ENCODE measurements at regions not wholly inside any gene's neighbourhood (a gene's known extent, or its start where the extent isn't known, plus 50 kb on each side); places are given as distances from the start of the nearest gene placed in this dataset.
A peak's percentile ranks its signal among the peaks of the same experiment; 100 is the strongest.
"Not testable (repeated sequence)": the region's sequence is repeated elsewhere in the genome, so short reads cannot be mapped to it uniquely, and the experiment has no call there.

- DNase-seq (ENCODE audit: insufficient read length, low spot score), result no peak
- TF ChIP-seq POLR2A (IDR thresholded peaks at IDR 0.05; ENCODE audit: low read depth, low read length), result no peak
- no peak for TF ChIP-seq TAF1 (IDR thresholded peaks at IDR 0.05; ENCODE audit: low read depth, low read length)
- TF ChIP-seq PAX5 (IDR thresholded peaks at IDR 0.05; ENCODE audit: insufficient read depth, low read length, severe bottlenecking), result no peak
- no peak for TF ChIP-seq POLR2AphosphoS5 (IDR thresholded peaks at IDR 0.05; ENCODE audit: low read depth, low read length)
- no peak for TF ChIP-seq POU2F2 (IDR thresholded peaks at IDR 0.05; ENCODE audit: low read depth, low read length)
- no peak for FAIRE-seq
Measured at GRCh38 chr14:84098261-84098660, 1431.7 kb upstream of the FLRT2 start.

DNA sequence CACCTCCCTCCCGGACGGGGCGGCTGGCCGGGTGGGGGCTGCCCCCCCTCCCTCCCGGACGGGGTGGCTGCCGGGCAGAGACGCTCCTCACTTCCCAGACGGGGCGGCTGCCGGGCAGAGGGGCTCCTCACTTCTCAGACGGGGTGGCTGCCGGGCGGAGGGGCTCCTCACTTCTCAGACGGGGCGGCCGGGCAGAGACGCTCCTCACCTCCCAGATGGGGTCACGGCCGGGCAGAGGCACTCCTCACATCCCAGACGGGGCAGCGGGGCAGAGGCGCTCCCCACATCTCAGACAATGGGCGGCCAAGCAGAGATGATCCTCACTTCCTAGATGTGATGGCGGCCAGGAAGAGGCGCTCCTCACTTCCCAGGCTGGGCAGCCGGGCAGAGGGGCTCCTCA is 1430.4 kb upstream of the FLRT2 start:
- not testable (repeated sequence) for FAIRE-seq; DNase-seq (ENCODE audit: insufficient read length, low spot score)

GRCh38 chr14:84107835-84108343 is 1422.1 kb upstream of the FLRT2 start:
- FAIRE-seq (no peak), DNase-seq (ENCODE audit: insufficient read length, low spot score) (no peak)
- TF ChIP-seq POU2F2 (IDR thresholded peaks at IDR 0.05; ENCODE audit: low read depth, low read length) (no peak), SPI1 (IDR thresholded peaks at IDR 0.05; ENCODE audit: low read depth, low read length) (no peak), TAF1 (IDR thresholded peaks at IDR 0.05; ENCODE audit: low read depth, low read length) (no peak), PAX5 (IDR thresholded peaks at IDR 0.05; ENCODE audit: insufficient read depth, low read length, severe bottlenecking) (no peak), POLR2A (IDR thresholded peaks at IDR 0.05; ENCODE audit: low read depth, low read length) (no peak), POLR2AphosphoS5 (IDR thresholded peaks at IDR 0.05; ENCODE audit: low read depth, low read length) (no peak)

GRCh38 chr14:84108746-84109457 is 1421.0 kb upstream of the FLRT2 start:
- TF ChIP-seq SPI1 (IDR thresholded peaks at IDR 0.05; ENCODE audit: low read depth, low read length), result no peak
- TF ChIP-seq PAX5 (IDR thresholded peaks at IDR 0.05; ENCODE audit: insufficient read depth, low read length, severe bottlenecking), result no peak
- TF ChIP-seq POU2F2 (IDR thresholded peaks at IDR 0.05; ENCODE audit: low read depth, low read length), result no peak
- TF ChIP-seq POLR2A (IDR thresholded peaks at IDR 0.05; ENCODE audit: low read depth, low read length), result no peak
- no peak for TF ChIP-seq POLR2AphosphoS5 (IDR thresholded peaks at IDR 0.05; ENCODE audit: low read depth, low read length)
- no peak for TF ChIP-seq TAF1 (IDR thresholded peaks at IDR 0.05; ENCODE audit: low read depth, low read length)
- FAIRE-seq (no peak), DNase-seq (ENCODE audit: insufficient read length, low spot score) (no peak)

DNA sequence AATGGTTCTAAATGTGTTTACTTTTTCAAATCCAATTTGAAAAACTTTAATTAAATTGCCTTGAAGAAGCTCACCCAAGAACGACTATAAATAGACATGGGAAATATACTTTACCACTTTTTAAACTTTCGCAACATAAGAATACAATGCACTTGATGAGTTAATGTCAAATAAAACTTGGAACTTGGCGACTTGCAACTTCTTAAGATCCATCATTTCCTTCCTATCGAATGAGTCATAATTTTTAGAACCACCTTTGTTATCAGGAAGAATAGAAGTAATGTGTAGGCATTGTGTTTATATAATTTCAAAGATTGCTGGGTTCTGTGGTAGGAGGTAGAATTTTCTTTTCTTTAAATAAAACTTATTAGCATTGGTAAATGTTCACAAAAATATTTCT is 1417.4 kb upstream of the FLRT2 start:
- TF ChIP-seq SPI1 (IDR thresholded peaks at IDR 0.05; ENCODE audit: low read depth, low read length) (no peak), PAX5 (IDR thresholded peaks at IDR 0.05; ENCODE audit: insufficient read depth, low read length, severe bottlenecking) (no peak), POLR2AphosphoS5 (IDR thresholded peaks at IDR 0.05; ENCODE audit: low read depth, low read length) (no peak), POLR2A (IDR thresholded peaks at IDR 0.05; ENCODE audit: low read depth, low read length) (no peak), TAF1 (IDR thresholded peaks at IDR 0.05; ENCODE audit: low read depth, low read length) (no peak), POU2F2 (IDR thresholded peaks at IDR 0.05; ENCODE audit: low read depth, low read length) (no peak)
- DNase-seq (ENCODE audit: insufficient read length, low spot score) (no peak), FAIRE-seq (no peak)

DNA sequence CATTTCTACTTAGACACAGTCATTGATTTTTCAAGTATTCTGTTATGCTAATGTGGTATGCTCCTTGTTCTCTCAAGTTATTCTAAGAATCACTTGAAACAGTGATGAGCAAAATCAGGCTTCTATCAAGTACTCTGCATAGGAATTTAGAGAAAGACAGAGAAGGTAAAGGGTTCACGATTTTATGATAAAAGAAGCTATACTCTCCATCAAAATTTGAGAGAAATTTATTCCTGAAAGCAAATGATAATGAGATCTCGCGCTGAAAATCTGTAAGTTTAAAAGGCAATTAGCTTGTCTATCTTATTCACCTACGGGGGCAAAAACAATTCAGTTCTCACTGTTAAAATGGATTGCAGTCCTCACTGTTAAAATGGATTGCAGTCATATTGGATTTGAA is 1404.3 kb upstream of the FLRT2 start:
- FAIRE-seq (no peak), DNase-seq (ENCODE audit: insufficient read length, low spot score) (no peak)
- TF ChIP-seq POU2F2 (IDR thresholded peaks at IDR 0.05; ENCODE audit: low read depth, low read length), result no peak
- no peak for TF ChIP-seq POLR2A (IDR thresholded peaks at IDR 0.05; ENCODE audit: low read depth, low read length)
- TF ChIP-seq PAX5 (IDR thresholded peaks at IDR 0.05; ENCODE audit: insufficient read depth, low read length, severe bottlenecking), result no peak
- no peak for TF ChIP-seq SPI1 (IDR thresholded peaks at IDR 0.05; ENCODE audit: low read depth, low read length)
- no peak for TF ChIP-seq POLR2AphosphoS5 (IDR thresholded peaks at IDR 0.05; ENCODE audit: low read depth, low read length)
- no peak for TF ChIP-seq TAF1 (IDR thresholded peaks at IDR 0.05; ENCODE audit: low read depth, low read length)

GRCh38 chr14:84127495-84127894 is 1402.4 kb upstream of the FLRT2 start:
- FAIRE-seq, result no peak
- no peak for DNase-seq (ENCODE audit: insufficient read length, low spot score)
- TF ChIP-seq POLR2A (IDR thresholded peaks at IDR 0.05; ENCODE audit: low read depth, low read length) (no peak), POLR2AphosphoS5 (IDR thresholded peaks at IDR 0.05; ENCODE audit: low read depth, low read length) (no peak), TAF1 (IDR thresholded peaks at IDR 0.05; ENCODE audit: low read depth, low read length) (no peak)

GRCh38 chr14:84128050-84128449 is 1401.9 kb upstream of the FLRT2 start:
- DNase-seq (ENCODE audit: insufficient read length, low spot score), result no peak
- TF ChIP-seq TAF1 (IDR thresholded peaks at IDR 0.05; ENCODE audit: low read depth, low read length), result no peak
- TF ChIP-seq POU2F2 (IDR thresholded peaks at IDR 0.05; ENCODE audit: low read depth, low read length), result no peak
- TF ChIP-seq SPI1 (IDR thresholded peaks at IDR 0.05; ENCODE audit: low read depth, low read length), result no peak
- no peak for TF ChIP-seq PAX5 (IDR thresholded peaks at IDR 0.05; ENCODE audit: insufficient read depth, low read length, severe bottlenecking)

GRCh38 chr14:84129007-84129406 is 1400.9 kb upstream of the FLRT2 start:
- TF ChIP-seq PAX5 (IDR thresholded peaks at IDR 0.05; ENCODE audit: insufficient read depth, low read length, severe bottlenecking) (no peak), SPI1 (IDR thresholded peaks at IDR 0.05; ENCODE audit: low read depth, low read length) (peak; percentile 90)
- no peak for DNase-seq (ENCODE audit: insufficient read length, low spot score)
- no peak for FAIRE-seq

More at GRCh38 chr14:84128050-84128449, 1401.9 kb upstream of the FLRT2 start:
- no peak for FAIRE-seq

GRCh38 chr14:84129941-84130340 is 1400.0 kb upstream of the FLRT2 start:
- no peak for FAIRE-seq
- no peak for DNase-seq (ENCODE audit: insufficient read length, low spot score)
- TF ChIP-seq POU2F2 (IDR thresholded peaks at IDR 0.05; ENCODE audit: low read depth, low read length), result no peak
- no peak for TF ChIP-seq POLR2A (IDR thresholded peaks at IDR 0.05; ENCODE audit: low read depth, low read length)

DNA sequence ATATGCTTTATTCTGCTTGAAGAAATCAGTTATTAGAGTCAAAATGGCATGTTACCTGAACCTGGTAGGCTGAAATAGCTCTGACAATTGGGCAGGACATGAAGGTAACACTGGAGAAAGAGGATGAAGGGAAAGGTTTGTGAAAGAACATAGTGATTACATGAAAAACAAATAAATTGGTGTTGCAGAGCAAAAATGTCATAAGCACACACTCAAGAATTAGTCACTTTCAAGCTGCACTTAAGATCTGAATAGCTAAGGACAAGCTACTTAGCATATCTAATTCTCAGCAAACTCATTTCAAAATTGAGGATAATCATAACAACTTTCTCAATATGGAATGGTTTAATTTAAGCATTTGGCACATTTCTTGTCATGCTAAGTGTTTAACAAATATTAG is 1398.0 kb upstream of the FLRT2 start:
- DNase-seq (ENCODE audit: insufficient read length, low spot score), result no peak
- FAIRE-seq, result no peak
- no peak for TF ChIP-seq POU2F2 (IDR thresholded peaks at IDR 0.05; ENCODE audit: low read depth, low read length)
- no peak for TF ChIP-seq PAX5 (IDR thresholded peaks at IDR 0.05; ENCODE audit: insufficient read depth, low read length, severe bottlenecking)
- no peak for TF ChIP-seq TAF1 (IDR thresholded peaks at IDR 0.05; ENCODE audit: low read depth, low read length)
- no peak for TF ChIP-seq POLR2AphosphoS5 (IDR thresholded peaks at IDR 0.05; ENCODE audit: low read depth, low read length)
- TF ChIP-seq SPI1 (IDR thresholded peaks at IDR 0.05; ENCODE audit: low read depth, low read length), result no peak
- no peak for TF ChIP-seq POLR2A (IDR thresholded peaks at IDR 0.05; ENCODE audit: low read depth, low read length)

All from GM12891 (cell line).